ENCODE measurements at regions not wholly inside any gene's neighbourhood (a gene's known extent, or its start where the extent isn't known, plus 50 kb on each side); places are given as distances from the start of the nearest gene placed in this dataset.
A peak's percentile ranks its signal among the peaks of the same experiment; 100 is the strongest.

GRCh38 chr2:146458585-146458984, 1386.2 kb upstream of the ACVR2A start:
- FAIRE-seq (no peak), DNase-seq (ENCODE audit: low read depth) (no peak)
- no peak for TF ChIP-seq CTCF (IDR thresholded peaks at IDR 0.05; ENCODE audit: insufficient read depth, low read depth, low read length)
- no peak for TF ChIP-seq EZH2 (IDR thresholded peaks at IDR 0.05; ENCODE audit: insufficient read depth, low read length)
- Histone ChIP-seq H3K27ac (ENCODE audit: low read depth, low read length) (no peak overlapping the region), H3K4me3 (ENCODE audit: insufficient read depth, low read depth, low read length) (no peak overlapping the region), H3K36me3 (ENCODE audit: insufficient read depth, low read length) (no peaks in the 10 kb centered on the region), H3K4me1 (ENCODE audit: insufficient read depth, low read length) (no peaks in the 10 kb centered on the region), H3K9me3 (ENCODE audit: insufficient read depth, low read depth, low read length) (no peaks in the 10 kb centered on the region), H3K9ac (ENCODE audit: low read length) (no peak overlapping the region), H4K20me1 (ENCODE audit: insufficient read depth, low read length) (no peaks in the 10 kb centered on the region), H3K4me2 (ENCODE audit: low read length) (no peak overlapping the region), H3K79me2 (ENCODE audit: insufficient read depth, low read length) (no peaks in the 10 kb centered on the region), H2AFZ (ENCODE audit: low read depth, low read length) (no peak overlapping the region), H3K27me3 (ENCODE audit: insufficient read depth, low read length) (no peaks in the 10 kb centered on the region)
- Mint-ChIP-seq H3K27me3 (ENCODE audit: low read depth, unreplicated experiment) (no peaks in the 10 kb centered on the region), H3K9me3 (ENCODE audit: unreplicated experiment) (peaks cover 9% of the 10 kb centered on the region), H3K36me3 (ENCODE audit: low read depth, unreplicated experiment) (no peaks in the 10 kb centered on the region), H3K4me3 (ENCODE audit: unreplicated experiment) (no peak overlapping the region), H3K27ac (ENCODE audit: unreplicated experiment) (no peak overlapping the region), H3K4me1 (ENCODE audit: low read depth, unreplicated experiment) (no peaks in the 10 kb centered on the region)

- Mint-ChIP-seq H3K27me3 (ENCODE audit: low read depth, unreplicated experiment) (no peaks in the 10 kb centered on the region), H3K36me3 (ENCODE audit: low read depth, unreplicated experiment) (no peaks in the 10 kb centered on the region), H3K27ac (ENCODE audit: unreplicated experiment) (no peak overlapping the region), H3K9me3 (ENCODE audit: unreplicated experiment) (peaks cover 9% of the 10 kb centered on the region), H3K4me1 (ENCODE audit: low read depth, unreplicated experiment) (no peaks in the 10 kb centered on the region), H3K4me3 (ENCODE audit: unreplicated experiment) (no peak overlapping the region)
- Histone ChIP-seq H3K79me2 (ENCODE audit: insufficient read depth, low read length) (no peaks in the 10 kb centered on the region), H3K9ac (ENCODE audit: low read length) (no peak overlapping the region), H3K4me3 (ENCODE audit: insufficient read depth, low read depth, low read length) (no peak overlapping the region), H4K20me1 (ENCODE audit: insufficient read depth, low read length) (no peaks in the 10 kb centered on the region), H3K27ac (ENCODE audit: low read depth, low read length) (no peak overlapping the region), H3K36me3 (ENCODE audit: insufficient read depth, low read length) (no peaks in the 10 kb centered on the region), H3K27me3 (ENCODE audit: insufficient read depth, low read length) (no peaks in the 10 kb centered on the region), H2AFZ (ENCODE audit: low read depth, low read length) (no peak overlapping the region), H3K4me2 (ENCODE audit: low read length) (no peak overlapping the region), H3K9me3 (ENCODE audit: insufficient read depth, low read depth, low read length) (no peaks in the 10 kb centered on the region), H3K4me1 (ENCODE audit: insufficient read depth, low read length) (no peaks in the 10 kb centered on the region)
- peak; percentile 37 for DNase-seq (ENCODE audit: low read depth)
- TF ChIP-seq CTCF (IDR thresholded peaks at IDR 0.05; ENCODE audit: insufficient read depth, low read depth, low read length) (no peak), EZH2 (IDR thresholded peaks at IDR 0.05; ENCODE audit: insufficient read depth, low read length) (no peak)
- FAIRE-seq, result no peak
Measured at GRCh38 chr2:146457221-146457620, 1387.6 kb upstream of the ACVR2A start.

GRCh38 chr2:146455325-146455724, 1389.5 kb upstream of the ACVR2A start:
- H3K4me3 Mint-ChIP-seq (ENCODE audit: unreplicated experiment), result no peak overlapping the region
- no peaks in the 10 kb centered on the region for H3K27me3 Mint-ChIP-seq (ENCODE audit: low read depth, unreplicated experiment)
- H4K20me1 ChIP-seq (ENCODE audit: insufficient read depth, low read length), result no peaks in the 10 kb centered on the region
- H3K27me3 ChIP-seq (ENCODE audit: insufficient read depth, low read length), result no peaks in the 10 kb centered on the region
- no peak overlapping the region for H3K9ac ChIP-seq (ENCODE audit: low read length)
- no peak for TF ChIP-seq EZH2 (IDR thresholded peaks at IDR 0.05; ENCODE audit: insufficient read depth, low read length)
- no peak for TF ChIP-seq CTCF (IDR thresholded peaks at IDR 0.05; ENCODE audit: insufficient read depth, low read depth, low read length)
- peaks cover 9% of the 10 kb centered on the region for H3K9me3 Mint-ChIP-seq (ENCODE audit: unreplicated experiment)
- no peak overlapping the region for H3K27ac ChIP-seq (ENCODE audit: low read depth, low read length)
- no peak for DNase-seq (ENCODE audit: low read depth)
- H3K9me3 ChIP-seq (ENCODE audit: insufficient read depth, low read depth, low read length), result no peaks in the 10 kb centered on the region
- FAIRE-seq, result no peak
- no peaks in the 10 kb centered on the region for H3K4me1 Mint-ChIP-seq (ENCODE audit: low read depth, unreplicated experiment)
- no peaks in the 10 kb centered on the region for H3K79me2 ChIP-seq (ENCODE audit: insufficient read depth, low read length)
- H2AFZ ChIP-seq (ENCODE audit: low read depth, low read length), result no peak overlapping the region
- no peaks in the 10 kb centered on the region for H3K4me1 ChIP-seq (ENCODE audit: insufficient read depth, low read length)
- H3K4me3 ChIP-seq (ENCODE audit: insufficient read depth, low read depth, low read length), result no peak overlapping the region
- no peaks in the 10 kb centered on the region for H3K36me3 Mint-ChIP-seq (ENCODE audit: low read depth, unreplicated experiment)
- no peak overlapping the region for H3K4me2 ChIP-seq (ENCODE audit: low read length)
- H3K27ac Mint-ChIP-seq (ENCODE audit: unreplicated experiment), result no peak overlapping the region
- H3K36me3 ChIP-seq (ENCODE audit: insufficient read depth, low read length), result no peaks in the 10 kb centered on the region

All from astrocyte (in vitro differentiated cells and primary cell).